SK-N-SH (cell line): ENCODE measurements at regions not wholly inside any gene's neighbourhood (a gene's known extent, or its start where the extent isn't known, plus 50 kb on each side); places are given as distances from the start of the nearest gene placed in this dataset.

Experiments
- CTCF ChIA-PET: fragments of 300-600, 350-600 bp; formaldehyde crosslinking; extraction: SDS; loops from one replicate; lab custom pipeline; 2021; lab: Yijun Ruan, JAX
- POLR2A ChIA-PET: fragments of 350-600 bp; sonication (Branson Sonifier 250); formaldehyde crosslinking; extraction: SDS; loops from one replicate; lab custom pipeline; 2020; ENCODE audit warnings: antibody characterized with exemption, inconsistent platforms; lab: Yijun Ruan, JAX
- DNase-seq: peaks from one replicate; pipeline ENCODE4 v3.0.0; 2012
- H2AFZ ChIP-seq: fragments of 200-600 bp; sonication (generic); 2 replicates; pipeline ENCODE4 v1.8.1; 2016; ENCODE audit warnings: antibody characterized with exemption, mild to moderate bottlenecking, low read depth
- H3F3A ChIP-seq: fragments of 200-600 bp; sonication (generic); replicated peaks from 2 replicates; pipeline ENCODE3; 2016; ENCODE audit warnings: antibody characterized with exemption, mild to moderate bottlenecking; ENCODE audit not compliant: insufficient read depth
- H3K27ac ChIP-seq, 2 experiments: fragments of 200-500 bp in 1 of 2; fragments of 200-600 bp in 1 of 2; sonication (Bioruptor generic) in 1 of 2; sonication (generic), shearing (Covaris generic) in 1 of 2; 2 replicates each; pipeline versions ENCODE4 v1.5.1 to v1.6.1; 2014 to 2016; ENCODE audit warnings: low read depth in 2 of 2, inconsistent platforms in 1 of 2, low read length in 1 of 2, mild to moderate bottlenecking in 1 of 2, mixed read lengths in 1 of 2
- H3K27me3 ChIP-seq: fragments of 200-600 bp; sonication (generic), shearing (Covaris generic); 2 replicates; pipeline ENCODE4 v1.6.1; 2016; ENCODE audit warnings: mixed run types; ENCODE audit not compliant: insufficient read depth
- H3K36me3 ChIP-seq, 2 experiments: fragments of 200-500 bp in 1 of 2; fragments of 200-600 bp in 1 of 2; sonication (Bioruptor generic) in 1 of 2; sonication (generic) in 1 of 2; replicated peaks in 1 of 2; 2 replicates each; pipeline versions ENCODE3 to v1.5.1; 2014 to 2016; ENCODE audit warnings: low read length in 1 of 2, mild to moderate bottlenecking in 1 of 2; ENCODE audit not compliant: insufficient read depth in 2 of 2, control insufficient read depth in 1 of 2
- H3K4me1 ChIP-seq, 2 experiments: fragments of 200-500 bp in 1 of 2; fragments of 200-600 bp in 1 of 2; sonication (Bioruptor generic) in 1 of 2; sonication (generic), shearing (Covaris generic) in 1 of 2; 2 replicates each; pipeline versions ENCODE4 v1.5.1 to v1.6.1; 2014 to 2016; ENCODE audit warnings: low read depth in 1 of 2, low read length in 1 of 2, mixed run types in 1 of 2; ENCODE audit not compliant: insufficient read depth in 2 of 2, control insufficient read depth in 1 of 2
- H3K4me2 ChIP-seq: fragments of 200-600 bp; sonication (generic), shearing (Covaris generic); 2 replicates; pipeline ENCODE4 v1.6.1; 2017; ENCODE audit warnings: mixed run types
- H3K4me3 ChIP-seq, 2 experiments: fragments of 200-500 bp in 1 of 2; fragments of 200-600 bp in 1 of 2; sonication (Bioruptor generic) in 1 of 2; sonication (generic), shearing (Covaris generic) in 1 of 2; 2 replicates each; pipeline versions ENCODE4 v1.5.1 to v1.8.1; 2014 to 2016; ENCODE audit warnings: low read depth in 2 of 2, inconsistent platforms in 1 of 2, low read length in 1 of 2, mild to moderate bottlenecking in 1 of 2, mixed read lengths in 1 of 2, moderate library complexity in 1 of 2
- H3K79me2 ChIP-seq: fragments of 200-600 bp; sonication (generic); 2 replicates; pipeline ENCODE4 v1.8.1; 2017; ENCODE audit warnings: mild to moderate bottlenecking; ENCODE audit not compliant: insufficient read depth
- H3K9ac ChIP-seq: fragments of 200-600 bp; sonication (generic); 2 replicates; pipeline ENCODE4 v1.6.1; 2017; ENCODE audit warnings: mixed run types
- H3K9me2 ChIP-seq: fragments of 200-600 bp; sonication (generic); 2 replicates; pipeline ENCODE4 v1.6.1; 2017; ENCODE audit warnings: mixed run types
- H3K9me3 ChIP-seq: fragments of 200-600 bp; sonication (generic); 2 replicates; pipeline ENCODE4 v1.6.1; 2017; ENCODE audit warnings: mixed run types, mild to moderate bottlenecking, moderate library complexity
- H4K20me1 ChIP-seq: fragments of 200-600 bp; sonication (generic); 2 replicates; pipeline ENCODE4 v1.6.1; 2017; ENCODE audit warnings: mild to moderate bottlenecking, mixed run types; ENCODE audit not compliant: insufficient read depth
- CHD2 ChIP-seq: fragments of 150-350 bp; IDR thresholded peaks from 2 replicates; pipeline ENCODE4 v1.6.1; 2018; ENCODE audit warnings: low read length; ENCODE audit not compliant: partially characterized antibody
- CTCF ChIP-seq: fragments of 200-600 bp; sonication (generic); IDR thresholded peaks from 2 replicates; pipeline ENCODE4 v1.6.1; 2017; ENCODE audit warnings: antibody characterized with exemption, mild to moderate bottlenecking, moderate library complexity
- ELF1 ChIP-seq: IDR thresholded peaks from 2 replicates; pipeline ENCODE4 v1.4.0; 2012
- EP300 ChIP-seq, 2 experiments: IDR thresholded peaks; 2 replicates each; pipeline versions ENCODE4 v1.4.0 to v1.6.1; 2012; ENCODE audit warnings: borderline replicate concordance in 1 of 2, low read depth in 1 of 2, low read length in 1 of 2
- EZH2phosphoT487 ChIP-seq: fragments of 200-600 bp; sonication (generic); IDR thresholded peaks from 2 replicates; pipeline ENCODE4 v1.6.1; 2017; ENCODE audit warnings: low read depth, mixed run types, mild to moderate bottlenecking, antibody characterized with exemption, moderate library complexity, borderline replicate concordance
- FOXJ3 ChIP-seq: sonication (generic); formaldehyde crosslinking; IDR thresholded peaks from 2 replicates; pipeline ENCODE4 v1.5.1; 2020; ENCODE audit warnings: mild to moderate bottlenecking, missing genetic modification reagents
- FOXM1 ChIP-seq: IDR thresholded peaks from 2 replicates; pipeline ENCODE4 v1.4.0; 2012; ENCODE audit warnings: low read depth, mild to moderate bottlenecking
- GABPA ChIP-seq: IDR thresholded peaks from 2 replicates; pipeline ENCODE4 v1.4.0; 2012; ENCODE audit warnings: low read depth, mild to moderate bottlenecking
- GATA2 ChIP-seq: sonication (generic); formaldehyde crosslinking; IDR thresholded peaks from 2 replicates; pipeline ENCODE4 v1.5.0; 2020; ENCODE audit warnings: mild to moderate bottlenecking, missing genetic modification reagents
- JUND ChIP-seq: IDR thresholded peaks from 2 replicates; pipeline ENCODE4 v1.4.0; 2012
- MAX ChIP-seq: IDR thresholded peaks from 2 replicates; pipeline ENCODE4 v1.4.0; 2012; ENCODE audit warnings: low read depth
- MEF2A ChIP-seq: IDR thresholded peaks from 2 replicates; pipeline ENCODE4 v1.4.0; 2012; ENCODE audit warnings: low read depth, borderline replicate concordance
- MXI1 ChIP-seq: IDR thresholded peaks from 2 replicates; pipeline ENCODE4 v1.6.1; 2012; ENCODE audit warnings: mild to moderate bottlenecking, low read depth, low read length, improper control_type of control experiment
- POLR2AphosphoS5 ChIP-seq: IDR thresholded peaks from 2 replicates; pipeline ENCODE4 v1.6.1; 2012; ENCODE audit warnings: low read depth, low read length
- RAD21 ChIP-seq: IDR thresholded peaks from 2 replicates; pipeline ENCODE4 v1.6.1; 2012; ENCODE audit warnings: mild to moderate bottlenecking, low read length
- RCOR1 ChIP-seq: fragments of 150-350 bp; IDR thresholded peaks from 2 replicates; pipeline ENCODE4 v1.6.1; 2017; ENCODE audit warnings: antibody characterized with exemption, low read length
- SIN3A ChIP-seq: IDR thresholded peaks from 2 replicates; pipeline ENCODE4 v1.6.1; 2012; ENCODE audit warnings: low read depth, mild to moderate bottlenecking, low read length, moderate library complexity, borderline replicate concordance
- TCF12 ChIP-seq: IDR thresholded peaks from 2 replicates; pipeline ENCODE4 v1.4.0; 2012
- USF2 ChIP-seq: fragments of 150-350 bp; IDR thresholded peaks from 2 replicates; pipeline ENCODE4 v1.6.1; 2017; ENCODE audit warnings: antibody characterized with exemption, low read length, low read depth, borderline replicate concordance
- ZBTB33 ChIP-seq: IDR thresholded peaks from 2 replicates; pipeline ENCODE4 v1.4.0; 2012; ENCODE audit warnings: low read depth, borderline replicate concordance
- WGBS: methylation state at CpG from one replicate; pipeline ENCODE4 v1.1.6; 2017; ENCODE audit warnings: low lambda C conversion rate; 5-methylcytosine and 5-hydroxymethylcytosine counted together

- CTCF ChIA-PET, result no interaction called here
- Histone ChIP-seq H3F3A (no peaks in the 10 kb centered on the region), H3K9ac (no peak overlapping the region), H3K27me3 (no peaks in the 10 kb centered on the region), H3K4me3 (no peak overlapping the region), H3K9me3 (no peaks in the 10 kb centered on the region), H3K9me2 (no peaks in the 10 kb centered on the region), H3K79me2 (no peaks in the 10 kb centered on the region), H3K4me1 (no peaks in the 10 kb centered on the region), H3K27ac (no peak overlapping the region), H3K4me2 (no peak overlapping the region), H3K36me3 (no peaks in the 10 kb centered on the region), H4K20me1 (no peaks in the 10 kb centered on the region), H2AFZ (no peak overlapping the region)
- 32% methylated on average over 2 of the region's 2 CpGs for WGBS
- DNase-seq, result no peak
- POLR2A ChIA-PET, result no interaction called here
- TF ChIP-seq POLR2AphosphoS5 (no peak), ZBTB33 (no peak), CTCF (no peak), EP300 (IDR thresholded peaks at IDR 0.05; ENCODE audit: borderline replicate concordance in 1 of 2, low read depth in 1 of 2, low read length in 1 of 2) (no peak), SIN3A (no peak), MAX (no peak), FOXM1 (no peak), USF2 (no peak), GATA2 (CRISPR knock-in tag) (no peak)
Observed at GRCh38 chr10:126770809-126771208, 100.3 kb upstream of the C10orf90 start.

GRCh38 chr10:126776168-126776567 is 105.7 kb upstream of the C10orf90 start:
- CTCF ChIA-PET, result interaction anchor here (0.7 to 1.2 kb wide), 2 partner anchors 842 to 1721 kb away, joined by 3 read pairs; no protein-coding TSS in a partner anchor
- no peak overlapping the region for H2AFZ ChIP-seq
- TF ChIP-seq TCF12 (no peak), FOXJ3 (CRISPR knock-in tag) (no peak), RCOR1 (no peak), ELF1 (no peak), MXI1 (no peak), CHD2 (no peak), CTCF (no peak), RAD21 (no peak), MEF2A (no peak), USF2 (no peak), GABPA (no peak), EZH2phosphoT487 (no peak), JUND (no peak)

More at GRCh38 chr10:126776168-126776567, 105.7 kb upstream of the C10orf90 start:
- Histone ChIP-seq H3F3A (no peaks in the 10 kb centered on the region), H3K36me3 (no peaks in the 10 kb centered on the region), H3K9me3 (no peaks in the 10 kb centered on the region), H4K20me1 (no peaks in the 10 kb centered on the region), H3K27ac (no peak overlapping the region), H3K27me3 (no peaks in the 10 kb centered on the region), H3K4me2 (no peak overlapping the region), H3K4me1 (no peaks in the 10 kb centered on the region), H3K9ac (no peak overlapping the region), H3K4me3 (no peak overlapping the region), H3K79me2 (no peaks in the 10 kb centered on the region), H3K9me2 (no peaks in the 10 kb centered on the region)
- WGBS, result 57% methylated on average over 1 of the region's 1 CpG
- DNase-seq, result no peak
- POLR2A ChIA-PET, result no interaction called here
